Germinal center (tissue), 1 donor: ENCODE measurements at regions not wholly inside any gene's neighbourhood (a gene's known extent, or its start where the extent isn't known, plus 50 kb on each side); places are given as distances from the start of the nearest gene placed in this dataset.
"Not testable (repeated sequence)": the region's sequence is repeated elsewhere in the genome, so short reads cannot be mapped to it uniquely, and the experiment has no call there.

Experiments
- DNase-seq: peaks from one replicate; pipeline ENCODE4 v3.0.0; 2012; ENCODE audit warnings: mixed read lengths, low spot score

GRCh38 chrX:31014474-31014873 lies 57.4 kb downstream of the FTHL17 start:
- DNase-seq, result not testable (repeated sequence)

- DNase-seq, result no peak
These were observed 59.3 kb downstream of the FTHL17 start for GRCh38 chrX:31012509-31013025.

GRCh38 chrX:31007321-31007720 lies 64.5 kb downstream of the FTHL17 start:
- DNase-seq, result no peak

- DNase-seq, result no peak
These were observed 65.8 kb downstream of the FTHL17 start for GRCh38 chrX:31006027-31006426.

- no peak for DNase-seq
These were observed 74.4 kb downstream of the FTHL17 start for GRCh38 chrX:30997411-30997810.

- DNase-seq, result no peak
These were observed 76.1 kb downstream of the FTHL17 start for GRCh38 chrX:30995705-30996104.

- DNase-seq, result no peak
These were observed 76.7 kb downstream of the FTHL17 start for GRCh38 chrX:30995060-30995700.

GRCh38 chrX:30994018-30994417 lies 77.8 kb downstream of the FTHL17 start:
- DNase-seq, result not testable (repeated sequence)

- DNase-seq, result no peak
These were observed 79.4 kb downstream of the FTHL17 start for GRCh38 chrX:30992381-30992904.

GRCh38 chrX:30990361-30990760 lies 81.5 kb downstream of the FTHL17 start:
- no peak for DNase-seq

- DNase-seq, result no peak
These were observed 89.4 kb downstream of the FTHL17 start for GRCh38 chrX:30982467-30982866.

- no peak for DNase-seq
These were observed 89.9 kb downstream of the FTHL17 start for GRCh38 chrX:30981968-30982367.

GRCh38 chrX:30979271-30979670 lies 90.2 kb upstream of the TAB3 start:
- no peak for DNase-seq

- no peak for DNase-seq
These were observed 86.4 kb upstream of the TAB3 start for GRCh38 chrX:30975467-30975866.

GRCh38 chrX:30973784-30974427 lies 84.9 kb upstream of the TAB3 start:
- DNase-seq, result no peak

- peak; percentile 10 for DNase-seq
These were observed 82.9 kb upstream of the TAB3 start for GRCh38 chrX:30971774-30972603.

GRCh38 chrX:30967516-30967915 lies 78.5 kb upstream of the TAB3 start:
- DNase-seq, result no peak

GRCh38 chrX:30965767-30966166 lies 76.7 kb upstream of the TAB3 start:
- no peak for DNase-seq

- DNase-seq, result no peak
These were observed 72.5 kb upstream of the TAB3 start for GRCh38 chrX:30961387-30962174.

- DNase-seq, result no peak
These were observed 68.7 kb upstream of the TAB3 start for GRCh38 chrX:30957753-30958152.

- no peak for DNase-seq
These were observed 66.6 kb upstream of the TAB3 start for GRCh38 chrX:30955687-30956086.

- DNase-seq, result no peak
These were observed 61.9 kb upstream of the TAB3 start for GRCh38 chrX:30951003-30951402.
